ENCODE measurements at regions not wholly inside any gene's neighbourhood (a gene's known extent, or its start where the extent isn't known, plus 50 kb on each side); places are given as distances from the start of the nearest gene placed in this dataset.

- no peak for DNase-seq
- H3K27ac ChIP-seq (ENCODE audit: insufficient read depth, low read length, poor library complexity, severe bottlenecking): no peak overlapping the region
- Mint-ChIP-seq H3K27ac (no peak overlapping the region), H3K4me1 (peaks cover 0 to 10% (median 7%) of the 10 kb centered on the region in 4 donors), H3K36me3 (no peaks in the 10 kb centered on the region), H3K9me3 (peaks cover 0 to 2% (median 0%) of the 10 kb centered on the region in 7 donors), H3K27me3 (peaks cover 9% of the 10 kb centered on the region), H3K4me3 (no peak overlapping the region)
- no peaks in the 10 kb centered on the region for H3K27me3 ChIP-seq (ENCODE audit: control insufficient read depth, insufficient read depth, low read length)
- H3K4me1 ChIP-seq (ENCODE audit: control insufficient read depth, insufficient read depth, low read length, poor library complexity, severe bottlenecking): no peaks in the 10 kb centered on the region
- no peaks in the 10 kb centered on the region for H3K9me3 ChIP-seq (ENCODE audit: control insufficient read depth in 2 of 2, low read length in 2 of 2)
- no peaks in the 10 kb centered on the region for H3K36me3 ChIP-seq (ENCODE audit: control insufficient read depth, insufficient read depth, low read length)
- H3K4me3 ChIP-seq (ENCODE audit: low read depth, low read length): no peak overlapping the region
- no peak for ATAC-seq (ENCODE audit: low read depth in 2 of 2)
These were observed 209.5 kb downstream of the CLIC5 start for GRCh38 chr6:45806172-45806571.

- DNase-seq: no peak
- H3K36me3 ChIP-seq (ENCODE audit: control insufficient read depth, insufficient read depth, low read length): no peaks in the 10 kb centered on the region
- Mint-ChIP-seq H3K9me3 (no peaks in the 10 kb centered on the region), H3K27ac (no peak overlapping the region), H3K4me1 (peaks cover 0 to 14% (median 8%) of the 10 kb centered on the region in 4 donors), H3K36me3 (no peaks in the 10 kb centered on the region), H3K27me3 (no peaks in the 10 kb centered on the region), H3K4me3 (no peak overlapping the region)
- H3K9me3 ChIP-seq (ENCODE audit: control insufficient read depth in 2 of 2, low read length in 2 of 2): no peaks in the 10 kb centered on the region
- H3K4me3 ChIP-seq (ENCODE audit: low read depth, low read length): no peak overlapping the region
- ATAC-seq (ENCODE audit: low read depth in 2 of 2): no peak
- no peaks in the 10 kb centered on the region for H3K27me3 ChIP-seq (ENCODE audit: control insufficient read depth, insufficient read depth, low read length)
- H3K27ac ChIP-seq (ENCODE audit: insufficient read depth, low read length, poor library complexity, severe bottlenecking): no peak overlapping the region
- H3K4me1 ChIP-seq (ENCODE audit: control insufficient read depth, insufficient read depth, low read length, poor library complexity, severe bottlenecking): no peaks in the 10 kb centered on the region
These were observed 212.6 kb downstream of the CLIC5 start for GRCh38 chr6:45803071-45803470.

GRCh38 chr6:45801471-45802289, 214.0 kb downstream of the CLIC5 start:
- DNase-seq: peak in 1 of 3 donors; percentile 37

GRCh38 chr6:45800911-45801310, 214.7 kb downstream of the CLIC5 start:
- ATAC-seq (ENCODE audit: low read depth in 2 of 2) (no peak), DNase-seq (no peak)
- H3K27me3 ChIP-seq (ENCODE audit: control insufficient read depth, insufficient read depth, low read length): no peaks in the 10 kb centered on the region
- H3K9me3 ChIP-seq (ENCODE audit: control insufficient read depth in 2 of 2, low read length in 2 of 2): no peaks in the 10 kb centered on the region
- no peaks in the 10 kb centered on the region for H3K4me1 ChIP-seq (ENCODE audit: control insufficient read depth, insufficient read depth, low read length, poor library complexity, severe bottlenecking)
- H3K9me3 Mint-ChIP-seq: peaks cover 0 to 2% (median 0%) of the 10 kb centered on the region in 7 donors
- no peak overlapping the region for H3K27ac ChIP-seq (ENCODE audit: insufficient read depth, low read length, poor library complexity, severe bottlenecking)
- H3K4me3 Mint-ChIP-seq: no peak overlapping the region
- H3K27me3 Mint-ChIP-seq: no peaks in the 10 kb centered on the region
- H3K36me3 ChIP-seq (ENCODE audit: control insufficient read depth, insufficient read depth, low read length): no peaks in the 10 kb centered on the region
- H3K4me3 ChIP-seq (ENCODE audit: low read depth, low read length): no peak overlapping the region
- peaks cover 0 to 14% (median 8%) of the 10 kb centered on the region in 4 donors for H3K4me1 Mint-ChIP-seq
- no peak overlapping the region for H3K27ac Mint-ChIP-seq
- H3K36me3 Mint-ChIP-seq: no peaks in the 10 kb centered on the region

More at GRCh38 chr6:45801471-45802289, 214.0 kb downstream of the CLIC5 start:
- peak overlapping the region in 1 of 3 donors; percentile 55 for H3K27ac Mint-ChIP-seq
- Histone ChIP-seq H3K4me1 (ENCODE audit: control insufficient read depth, insufficient read depth, low read length, poor library complexity, severe bottlenecking) (no peaks in the 10 kb centered on the region), H3K36me3 (ENCODE audit: control insufficient read depth, insufficient read depth, low read length) (no peaks in the 10 kb centered on the region), H3K27me3 (ENCODE audit: control insufficient read depth, insufficient read depth, low read length) (no peaks in the 10 kb centered on the region), H3K9me3 (ENCODE audit: control insufficient read depth in 2 of 2, low read length in 2 of 2) (no peaks in the 10 kb centered on the region), H3K4me3 (ENCODE audit: low read depth, low read length) (no peak overlapping the region), H3K27ac (ENCODE audit: insufficient read depth, low read length, poor library complexity, severe bottlenecking) (no peak overlapping the region)
- no peak for ATAC-seq (ENCODE audit: low read depth in 2 of 2)
- H3K27me3 Mint-ChIP-seq: no peaks in the 10 kb centered on the region
- H3K9me3 Mint-ChIP-seq: peaks cover 0 to 2% (median 0%) of the 10 kb centered on the region in 7 donors
- H3K4me1 Mint-ChIP-seq: peaks cover 0 to 14% (median 8%) of the 10 kb centered on the region in 4 donors
- H3K36me3 Mint-ChIP-seq: no peaks in the 10 kb centered on the region
- H3K4me3 Mint-ChIP-seq: no peak overlapping the region

- Mint-ChIP-seq H3K4me1 (peaks cover 0 to under 1% (median 0%) of the 10 kb centered on the region in 4 donors), H3K9me3 (peaks cover 0 to 2% (median 0%) of the 10 kb centered on the region in 7 donors), H3K4me3 (no peak overlapping the region), H3K36me3 (no peaks in the 10 kb centered on the region), H3K27me3 (peaks cover 9% of the 10 kb centered on the region), H3K27ac (no peak overlapping the region)
- no peak for ATAC-seq (ENCODE audit: low read depth in 2 of 2)
- Histone ChIP-seq H3K27me3 (ENCODE audit: control insufficient read depth, insufficient read depth, low read length) (no peaks in the 10 kb centered on the region), H3K9me3 (ENCODE audit: control insufficient read depth in 2 of 2, low read length in 2 of 2) (no peaks in the 10 kb centered on the region), H3K36me3 (ENCODE audit: control insufficient read depth, insufficient read depth, low read length) (no peaks in the 10 kb centered on the region), H3K27ac (ENCODE audit: insufficient read depth, low read length, poor library complexity, severe bottlenecking) (no peak overlapping the region), H3K4me1 (ENCODE audit: control insufficient read depth, insufficient read depth, low read length, poor library complexity, severe bottlenecking) (no peaks in the 10 kb centered on the region), H3K4me3 (ENCODE audit: low read depth, low read length) (no peak overlapping the region)
- DNase-seq: no peak
These were observed 220.0 kb downstream of the CLIC5 start for GRCh38 chr6:45795678-45796077.

GRCh38 chr6:45794465-45794864, 221.2 kb downstream of the CLIC5 start:
- Mint-ChIP-seq H3K27me3 (peaks cover 9% of the 10 kb centered on the region), H3K4me1 (no peaks in the 10 kb centered on the region), H3K36me3 (no peaks in the 10 kb centered on the region), H3K4me3 (no peak overlapping the region), H3K27ac (no peak overlapping the region), H3K9me3 (peaks cover 0 to 2% (median 0%) of the 10 kb centered on the region in 7 donors)
- H3K9me3 ChIP-seq (ENCODE audit: control insufficient read depth in 2 of 2, low read length in 2 of 2): no peaks in the 10 kb centered on the region
- DNase-seq (no peak), ATAC-seq (ENCODE audit: low read depth in 2 of 2) (no peak)
- no peak overlapping the region for H3K27ac ChIP-seq (ENCODE audit: insufficient read depth, low read length, poor library complexity, severe bottlenecking)
- H3K36me3 ChIP-seq (ENCODE audit: control insufficient read depth, insufficient read depth, low read length): no peaks in the 10 kb centered on the region
- no peaks in the 10 kb centered on the region for H3K4me1 ChIP-seq (ENCODE audit: control insufficient read depth, insufficient read depth, low read length, poor library complexity, severe bottlenecking)
- no peaks in the 10 kb centered on the region for H3K27me3 ChIP-seq (ENCODE audit: control insufficient read depth, insufficient read depth, low read length)
- H3K4me3 ChIP-seq (ENCODE audit: low read depth, low read length): no peak overlapping the region

GRCh38 chr6:45791211-45792168, 224.2 kb downstream of the CLIC5 start:
- Histone ChIP-seq H3K27ac (ENCODE audit: insufficient read depth, low read length, poor library complexity, severe bottlenecking) (no peak overlapping the region), H3K4me3 (ENCODE audit: low read depth, low read length) (no peak overlapping the region), H3K4me1 (ENCODE audit: control insufficient read depth, insufficient read depth, low read length, poor library complexity, severe bottlenecking) (no peaks in the 10 kb centered on the region), H3K36me3 (ENCODE audit: control insufficient read depth, insufficient read depth, low read length) (no peaks in the 10 kb centered on the region), H3K27me3 (ENCODE audit: control insufficient read depth, insufficient read depth, low read length) (no peaks in the 10 kb centered on the region), H3K9me3 (ENCODE audit: control insufficient read depth in 2 of 2, low read length in 2 of 2) (no peaks in the 10 kb centered on the region)
- Mint-ChIP-seq H3K9me3 (peaks cover 0 to 2% (median 0%) of the 10 kb centered on the region in 7 donors), H3K27me3 (peaks cover 13% of the 10 kb centered on the region), H3K4me1 (no peaks in the 10 kb centered on the region), H3K27ac (no peak overlapping the region), H3K4me3 (no peak overlapping the region), H3K36me3 (no peaks in the 10 kb centered on the region)
- DNase-seq (no peak), ATAC-seq (ENCODE audit: low read depth in 2 of 2) (no peak)
